ENCODE measurements at regions not wholly inside any gene's neighbourhood (a gene's known extent, or its start where the extent isn't known, plus 50 kb on each side); places are given as distances from the start of the nearest gene placed in this dataset.

DNA sequence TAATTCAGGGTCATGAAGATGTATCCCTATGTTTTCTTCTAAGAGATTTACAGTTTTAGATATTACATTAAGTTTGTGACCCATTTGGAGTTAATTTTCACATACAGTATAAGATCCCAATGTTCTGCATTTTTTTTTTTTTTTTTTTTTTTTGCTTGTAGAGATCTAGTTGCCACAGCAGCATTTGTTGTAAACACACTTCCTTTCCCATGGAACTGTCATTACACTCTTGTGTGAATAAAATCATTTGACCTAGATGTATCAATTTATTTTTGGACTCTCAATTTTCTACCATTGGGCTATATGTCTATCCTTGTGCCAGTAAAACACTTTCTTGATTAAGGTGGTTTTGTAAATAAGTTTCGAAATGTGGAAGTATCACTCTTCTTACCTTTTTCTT, 1107.2 kb downstream of the TECRL start:
- TF ChIP-seq, protein P1, sequence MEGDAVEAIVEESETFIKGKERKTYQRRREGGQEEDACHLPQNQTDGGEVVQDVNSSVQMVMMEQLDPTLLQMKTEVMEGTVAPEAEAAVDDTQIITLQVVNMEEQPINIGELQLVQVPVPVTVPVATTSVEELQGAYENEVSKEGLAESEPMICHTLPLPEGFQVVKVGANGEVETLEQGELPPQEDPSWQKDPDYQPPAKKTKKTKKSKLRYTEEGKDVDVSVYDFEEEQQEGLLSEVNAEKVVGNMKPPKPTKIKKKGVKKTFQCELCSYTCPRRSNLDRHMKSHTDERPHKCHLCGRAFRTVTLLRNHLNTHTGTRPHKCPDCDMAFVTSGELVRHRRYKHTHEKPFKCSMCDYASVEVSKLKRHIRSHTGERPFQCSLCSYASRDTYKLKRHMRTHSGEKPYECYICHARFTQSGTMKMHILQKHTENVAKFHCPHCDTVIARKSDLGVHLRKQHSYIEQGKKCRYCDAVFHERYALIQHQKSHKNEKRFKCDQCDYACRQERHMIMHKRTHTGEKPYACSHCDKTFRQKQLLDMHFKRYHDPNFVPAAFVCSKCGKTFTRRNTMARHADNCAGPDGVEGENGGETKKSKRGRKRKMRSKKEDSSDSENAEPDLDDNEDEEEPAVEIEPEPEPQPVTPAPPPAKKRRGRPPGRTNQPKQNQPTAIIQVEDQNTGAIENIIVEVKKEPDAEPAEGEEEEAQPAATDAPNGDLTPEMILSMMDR (conservative IDR thresholded peaks at IDR 0.05; ENCODE audit: low read length), result no peak
- no peak for TF ChIP-seq EZH2phosphoT487 (IDR thresholded peaks at IDR 0.05; ENCODE audit: borderline replicate concordance, low read depth, low read length)

Data from OCI-LY7 (cell line).